SK-N-SH treated with all-trans-retinoic acid at 6 μM for 48 hours (cell line): ENCODE measurements at regions not wholly inside any gene's neighbourhood (a gene's known extent, or its start where the extent isn't known, plus 50 kb on each side); places are given as distances from the start of the nearest gene placed in this dataset.

ENCODE experiments used
- ISL1 ChIP-seq: fragments of 250-450 bp; sonication (Bioruptor Pico); IDR thresholded peaks from 2 replicates; pipeline ENCODE4 v2.1.2; 2022; ENCODE audit warnings: mild to moderate bottlenecking, moderate library complexity
- OSR1 ChIP-seq: fragments of 250-450 bp; sonication (Bioruptor Pico); IDR thresholded peaks from 2 replicates; pipeline ENCODE4 v1.8.0; 2022; ENCODE audit warnings: moderate library complexity, mild to moderate bottlenecking, inconsistent platforms
- RARB ChIP-seq: fragments of 250-450 bp; sonication (Bioruptor Pico); IDR thresholded peaks from 2 replicates; pipeline ENCODE4 v1.8.0; 2021; ENCODE audit warnings: mild to moderate bottlenecking, moderate library complexity
- SNAI2 ChIP-seq: fragments of 250-450 bp; sonication (Bioruptor Pico); IDR thresholded peaks from 2 replicates; pipeline ENCODE4 v1.5.0; 2020; ENCODE audit warnings: mild to moderate bottlenecking, moderate library complexity
- ZNF565 ChIP-seq: fragments of 450-650 bp; formaldehyde crosslinking; conservative IDR thresholded peaks from 2 replicates; pipeline ENCODE4 v1.5.0; 2020; ENCODE audit warnings: low read depth, mild to moderate bottlenecking, moderate library complexity

- TF ChIP-seq RARB (CRISPR knock-in tag) (no peak), ZNF565 (CRISPR knock-in tag) (no peak), OSR1 (CRISPR knock-in tag) (no peak), ISL1 (CRISPR knock-in tag) (no peak), SNAI2 (CRISPR knock-in tag) (no peak)
Measured at GRCh38 chr20:20979934-20980333, 126.2 kb downstream of the LINC00237 start.
